GM18505 (cell line): ENCODE measurements at regions not wholly inside any gene's neighbourhood (a gene's known extent, or its start where the extent isn't known, plus 50 kb on each side); places are given as distances from the start of the nearest gene placed in this dataset.
A peak's percentile ranks its signal among the peaks of the same experiment; 100 is the strongest.
"Not testable (repeated sequence)": the region's sequence is repeated elsewhere in the genome, so short reads cannot be mapped to it uniquely, and the experiment has no call there.

Experiments used
- ATAC-seq: cut with Tn5 transposase; IDR thresholded peaks from one replicate; pipeline ENCODE4 v1.9.1; 2021; ENCODE audit not compliant: unreplicated experiment
- POLR2A ChIP-seq: IDR thresholded peaks from 4 replicates; pipeline ENCODE4 v1.6.1; 2011; ENCODE audit warnings: borderline replicate concordance; ENCODE audit not compliant: insufficient read depth, insufficient read length; ENCODE audit errors: extremely low read depth

GRCh38 chr6:103784117-103784516 lies 1075.6 kb downstream of the HACE1 start:
- no peak for ATAC-seq
- TF ChIP-seq POLR2A = no peak

GRCh38 chr6:103783329-103783728 lies 1076.4 kb downstream of the HACE1 start:
- TF ChIP-seq POLR2A = no peak
- no peak for ATAC-seq

GRCh38 chr6:103769431-103769830 lies 1090.3 kb downstream of the HACE1 start:
- no peak for ATAC-seq
- no peak for TF ChIP-seq POLR2A

GRCh38 chr6:103750603-103751002 lies 1109.1 kb downstream of the HACE1 start:
- no peak for ATAC-seq
- TF ChIP-seq POLR2A = no peak

GRCh38 chr6:103734016-103734415 lies 1125.7 kb downstream of the HACE1 start:
- no peak for TF ChIP-seq POLR2A
- no peak for ATAC-seq

- ATAC-seq = no peak
- TF ChIP-seq POLR2A = no peak
Observed at GRCh38 chr6:103729658-103730057, 1130.1 kb downstream of the HACE1 start.

- ATAC-seq = peak; percentile 53
- no peak for TF ChIP-seq POLR2A
Observed at GRCh38 chr6:103723438-103724322, 1136.0 kb downstream of the HACE1 start.

- no peak for TF ChIP-seq POLR2A
- ATAC-seq = no peak
Observed at GRCh38 chr6:103722683-103723082, 1137.0 kb downstream of the HACE1 start.

GRCh38 chr6:103721923-103722322 lies 1137.8 kb downstream of the HACE1 start:
- TF ChIP-seq POLR2A = no peak
- no peak for ATAC-seq

GRCh38 chr6:103720393-103720792 lies 1139.3 kb downstream of the HACE1 start:
- TF ChIP-seq POLR2A = no peak
- no peak for ATAC-seq

GRCh38 chr6:103719545-103719944 lies 1140.2 kb downstream of the HACE1 start:
- TF ChIP-seq POLR2A = no peak
- no peak for ATAC-seq

- TF ChIP-seq POLR2A = no peak
- no peak for ATAC-seq
Observed at GRCh38 chr6:103715269-103715668, 1144.5 kb downstream of the HACE1 start.

GRCh38 chr6:103709236-103709635 lies 1150.5 kb downstream of the HACE1 start:
- not testable (repeated sequence) for ATAC-seq

- no peak for ATAC-seq
- TF ChIP-seq POLR2A = no peak
Observed at GRCh38 chr6:103707596-103708325, 1152.0 kb downstream of the HACE1 start.

GRCh38 chr6:103699769-103700168 lies 1160.0 kb downstream of the HACE1 start:
- no peak for TF ChIP-seq POLR2A
- ATAC-seq = no peak

- no peak for TF ChIP-seq POLR2A
- no peak for ATAC-seq
Observed at GRCh38 chr6:103687430-103687829, 1172.3 kb downstream of the HACE1 start.
